ENCODE measurements at regions not wholly inside any gene's neighbourhood (a gene's known extent, or its start where the extent isn't known, plus 50 kb on each side); places are given as distances from the start of the nearest gene placed in this dataset.

DNA sequence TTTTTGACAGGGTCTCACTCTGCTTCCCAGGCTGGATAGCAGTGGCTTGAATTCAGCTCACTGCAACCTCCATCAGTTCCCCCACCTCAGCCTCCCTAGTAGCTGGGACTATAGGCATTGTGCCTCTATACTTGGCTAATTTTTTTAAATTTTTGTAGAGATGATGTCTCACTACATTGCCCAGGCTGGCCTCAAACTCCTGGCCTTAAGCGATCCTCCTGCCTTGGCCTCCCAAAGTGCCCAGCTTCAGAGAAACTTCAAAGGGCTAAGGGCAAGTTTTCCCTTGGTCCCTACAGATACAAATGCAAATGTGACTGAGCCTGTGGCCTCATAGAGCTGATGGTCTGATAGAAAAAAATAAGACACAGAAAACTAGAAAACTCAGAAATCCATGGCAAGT is 52.9 kb upstream of the PRRC2C start:
- H3K9me3 ChIP-seq (ENCODE audit: low read length): no peaks in the 10 kb centered on the region
- no TSS peak for BruUV-seq (replicated peaks)
- H3K9me2 ChIP-seq (ENCODE audit: insufficient read depth, low read length): no peaks in the 10 kb centered on the region
- POLR2A ChIA-PET: interaction anchor here (0.6 kb wide), 1 partner anchor 10 kb away, joined by 4 read pairs; no protein-coding TSS in a partner anchor
- H3K36me3 ChIP-seq (ENCODE audit: insufficient read depth, low read length): no peaks in the 10 kb centered on the region
- H3K4me1 ChIP-seq (ENCODE audit: insufficient read depth, low read length, poor library complexity, severe bottlenecking): no peaks in the 10 kb centered on the region
- CTCF ChIA-PET (ENCODE audit: unreplicated experiment): no interaction called here
- no peak overlapping the region for H2AFZ ChIP-seq (ENCODE audit: low read length)
- no peak for DNase-seq (ENCODE audit: low spot score)
- intact Hi-C loops (cut with micrococcal nuclease; ENCODE audit: unreplicated experiment): no loop called here
- H3K4me3 ChIP-seq (ENCODE audit: low read depth, low read length, poor library complexity, severe bottlenecking): no peak overlapping the region
- no peak for TF ChIP-seq EZH2phosphoT487 (IDR thresholded peaks at IDR 0.05; ENCODE audit: borderline replicate concordance, low read depth, low read length)
- TF ChIP-seq, protein P1, sequence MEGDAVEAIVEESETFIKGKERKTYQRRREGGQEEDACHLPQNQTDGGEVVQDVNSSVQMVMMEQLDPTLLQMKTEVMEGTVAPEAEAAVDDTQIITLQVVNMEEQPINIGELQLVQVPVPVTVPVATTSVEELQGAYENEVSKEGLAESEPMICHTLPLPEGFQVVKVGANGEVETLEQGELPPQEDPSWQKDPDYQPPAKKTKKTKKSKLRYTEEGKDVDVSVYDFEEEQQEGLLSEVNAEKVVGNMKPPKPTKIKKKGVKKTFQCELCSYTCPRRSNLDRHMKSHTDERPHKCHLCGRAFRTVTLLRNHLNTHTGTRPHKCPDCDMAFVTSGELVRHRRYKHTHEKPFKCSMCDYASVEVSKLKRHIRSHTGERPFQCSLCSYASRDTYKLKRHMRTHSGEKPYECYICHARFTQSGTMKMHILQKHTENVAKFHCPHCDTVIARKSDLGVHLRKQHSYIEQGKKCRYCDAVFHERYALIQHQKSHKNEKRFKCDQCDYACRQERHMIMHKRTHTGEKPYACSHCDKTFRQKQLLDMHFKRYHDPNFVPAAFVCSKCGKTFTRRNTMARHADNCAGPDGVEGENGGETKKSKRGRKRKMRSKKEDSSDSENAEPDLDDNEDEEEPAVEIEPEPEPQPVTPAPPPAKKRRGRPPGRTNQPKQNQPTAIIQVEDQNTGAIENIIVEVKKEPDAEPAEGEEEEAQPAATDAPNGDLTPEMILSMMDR (conservative IDR thresholded peaks at IDR 0.05; ENCODE audit: low read length): no peak
- H4K20me1 ChIP-seq (ENCODE audit: insufficient read depth, low read length): no peaks in the 10 kb centered on the region
- H3K4me2 ChIP-seq (ENCODE audit: low read length): no peak overlapping the region
- H3K27ac ChIP-seq (ENCODE audit: low read depth, low read length, poor library complexity, severe bottlenecking): no peak overlapping the region
- no peaks in the 10 kb centered on the region for H3K79me2 ChIP-seq (ENCODE audit: insufficient read depth, low read depth, low read length)

DNA sequence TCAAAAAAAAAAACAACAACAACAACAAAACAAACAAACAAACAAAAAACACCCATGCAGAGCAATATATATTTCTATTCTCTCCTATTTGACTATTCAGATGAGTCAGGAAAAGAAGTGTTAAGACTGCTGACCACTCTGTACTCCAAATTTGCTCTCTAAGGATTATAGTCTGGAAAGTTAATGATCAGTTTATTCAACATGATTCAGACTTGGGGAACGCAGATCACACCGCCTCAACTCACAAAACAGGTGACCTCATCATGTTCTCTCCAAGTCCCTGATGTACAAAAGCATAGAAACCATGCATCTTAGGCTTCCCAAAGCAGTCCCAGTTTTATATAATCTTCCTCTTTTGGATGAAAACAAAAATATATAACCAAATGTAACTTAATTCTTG is 51.9 kb upstream of the PRRC2C start:
- ChIA-PET CTCF (ENCODE audit: unreplicated experiment) (no interaction called here), POLR2A (no interaction called here)
- Histone ChIP-seq H3K4me1 (ENCODE audit: insufficient read depth, low read length, poor library complexity, severe bottlenecking) (no peaks in the 10 kb centered on the region), H3K4me3 (ENCODE audit: low read depth, low read length, poor library complexity, severe bottlenecking) (no peak overlapping the region), H3K79me2 (ENCODE audit: insufficient read depth, low read depth, low read length) (no peaks in the 10 kb centered on the region), H2AFZ (ENCODE audit: low read length) (no peak overlapping the region), H3K27ac (ENCODE audit: low read depth, low read length, poor library complexity, severe bottlenecking) (no peak overlapping the region), H4K20me1 (ENCODE audit: insufficient read depth, low read length) (no peaks in the 10 kb centered on the region), H3K4me2 (ENCODE audit: low read length) (no peak overlapping the region), H3K9me2 (ENCODE audit: insufficient read depth, low read length) (no peaks in the 10 kb centered on the region), H3K9me3 (ENCODE audit: low read length) (no peaks in the 10 kb centered on the region), H3K36me3 (ENCODE audit: insufficient read depth, low read length) (no peaks in the 10 kb centered on the region)
- TF ChIP-seq EZH2phosphoT487 (IDR thresholded peaks at IDR 0.05; ENCODE audit: borderline replicate concordance, low read depth, low read length): no peak
- TF ChIP-seq, protein P1 (conservative IDR thresholded peaks at IDR 0.05; ENCODE audit: low read length): no peak
- intact Hi-C loops (cut with micrococcal nuclease; ENCODE audit: unreplicated experiment): no loop called here
- no peak for DNase-seq (ENCODE audit: low spot score)
- no TSS peak for BruUV-seq (replicated peaks)

DNA sequence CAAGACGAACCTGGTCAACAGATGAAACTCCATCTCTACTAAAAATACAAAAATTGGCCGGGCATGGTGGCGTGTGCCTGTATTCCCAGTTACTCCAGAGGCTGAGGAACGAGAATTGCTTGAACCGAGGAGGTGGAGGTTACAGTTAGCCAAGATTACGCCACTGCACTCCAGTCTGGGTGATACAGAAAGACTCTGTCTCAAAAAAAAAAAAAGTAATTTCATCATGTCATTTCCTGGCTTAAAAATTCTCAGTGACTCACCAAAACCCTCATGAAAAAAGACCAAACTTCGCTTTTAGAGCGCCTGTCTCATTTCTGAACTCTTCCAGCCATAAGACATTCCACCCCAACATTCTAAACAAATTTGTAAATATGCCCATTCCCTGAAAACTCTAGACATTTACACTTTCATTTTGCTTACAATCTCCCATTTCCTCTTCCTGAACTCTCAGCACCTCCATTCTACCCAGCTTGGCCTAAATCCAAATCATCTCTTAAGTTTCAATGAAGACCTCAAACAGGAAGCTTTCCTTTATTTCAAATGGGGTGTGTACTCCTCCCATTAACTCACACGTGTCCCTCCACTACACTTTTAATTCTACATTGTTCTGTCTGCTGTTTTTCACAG is 50.5 kb upstream of the PRRC2C start:
- H3K4me3 ChIP-seq (ENCODE audit: low read depth, low read length, poor library complexity, severe bottlenecking): no peak overlapping the region
- H3K4me1 ChIP-seq (ENCODE audit: insufficient read depth, low read length, poor library complexity, severe bottlenecking): no peaks in the 10 kb centered on the region
- H3K27ac ChIP-seq (ENCODE audit: low read depth, low read length, poor library complexity, severe bottlenecking): no peak overlapping the region
- no peaks in the 10 kb centered on the region for H3K79me2 ChIP-seq (ENCODE audit: insufficient read depth, low read depth, low read length)
- no peak overlapping the region for H3K4me2 ChIP-seq (ENCODE audit: low read length)
- DNase-seq (ENCODE audit: low spot score): no peak
- no peak overlapping the region for H2AFZ ChIP-seq (ENCODE audit: low read length)
- intact Hi-C loops (cut with micrococcal nuclease; ENCODE audit: unreplicated experiment): no loop called here
- H3K9me3 ChIP-seq (ENCODE audit: low read length): no peaks in the 10 kb centered on the region
- ChIA-PET POLR2A (interaction anchor here (0.7 to 0.8 kb wide), 2 partner anchors 44 to 1146 kb away, joined by 3 to 6 read pairs; no protein-coding TSS in a partner anchor), CTCF (ENCODE audit: unreplicated experiment) (no interaction called here)
- TF ChIP-seq EZH2phosphoT487 (IDR thresholded peaks at IDR 0.05; ENCODE audit: borderline replicate concordance, low read depth, low read length): no peak
- TF ChIP-seq, protein P1 (conservative IDR thresholded peaks at IDR 0.05; ENCODE audit: low read length): no peak
- no peaks in the 10 kb centered on the region for H3K9me2 ChIP-seq (ENCODE audit: insufficient read depth, low read length)
- no peaks in the 10 kb centered on the region for H3K36me3 ChIP-seq (ENCODE audit: insufficient read depth, low read length)
- no TSS peak for BruUV-seq (replicated peaks)
- H4K20me1 ChIP-seq (ENCODE audit: insufficient read depth, low read length): no peaks in the 10 kb centered on the region
